ENCODE measurements at regions not wholly inside any gene's neighbourhood (a gene's known extent, or its start where the extent isn't known, plus 50 kb on each side); places are given as distances from the start of the nearest gene placed in this dataset.

DNA sequence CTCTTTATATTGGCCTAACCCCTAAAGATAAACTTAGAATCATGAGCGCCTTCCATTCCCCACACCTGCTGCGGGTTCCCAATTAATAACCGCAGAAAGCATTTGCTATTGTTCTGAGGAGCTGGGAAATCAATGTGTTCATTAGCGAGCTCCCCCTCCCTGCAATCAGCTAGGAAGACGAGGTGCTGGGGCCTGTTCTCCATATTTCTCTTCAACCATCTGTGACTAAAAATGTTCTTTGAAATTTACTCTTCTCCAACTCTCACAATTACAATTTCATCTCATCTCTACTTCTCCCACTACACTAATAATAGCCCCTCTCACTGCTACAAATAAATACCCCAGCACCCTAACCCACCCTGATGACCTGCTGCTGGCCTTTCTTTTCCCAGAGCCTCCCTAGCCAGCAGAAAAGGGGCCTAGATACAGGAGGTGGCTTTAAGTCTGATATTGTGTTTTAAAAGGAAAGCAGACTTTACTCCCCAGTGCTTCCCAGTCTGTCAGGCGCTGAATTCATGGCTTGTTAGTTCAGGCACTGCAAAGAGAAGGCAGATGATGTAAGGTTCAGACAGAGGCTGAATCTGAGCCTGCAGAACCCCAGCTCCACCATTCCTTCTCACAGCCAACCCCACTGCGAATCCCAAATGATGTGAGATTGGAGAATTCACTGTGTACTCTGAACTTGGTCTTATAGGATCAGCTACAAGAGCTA is 477.5 kb upstream of the DAB1 start:
- intact Hi-C loops (cut with micrococcal nuclease): no loop called here
- POLR2A ChIA-PET: no interaction called here

DNA sequence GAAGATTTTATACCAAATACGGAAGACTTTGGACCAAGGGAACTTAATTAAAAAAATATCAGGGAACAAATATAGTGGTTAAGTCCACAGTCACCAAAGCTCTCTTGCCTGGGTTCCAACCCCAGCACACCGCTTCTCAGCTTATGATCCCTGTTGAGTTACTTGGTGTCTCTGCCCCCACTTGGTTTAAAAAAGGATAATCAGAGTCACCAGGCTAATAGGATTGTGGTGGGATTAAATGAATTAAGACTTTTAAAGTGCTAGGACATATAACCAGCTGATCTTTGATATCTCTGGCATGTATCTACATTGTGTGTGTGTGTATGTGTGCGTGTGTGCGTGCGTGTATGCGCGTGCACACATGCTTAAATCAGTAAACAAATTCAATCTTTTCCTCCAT is 474.7 kb upstream of the DAB1 start:
- H3K27ac Mint-ChIP-seq: no peak overlapping the region
- no peak for ATAC-seq (ENCODE audit: low read depth)
- TF ChIP-seq, protein P1, sequence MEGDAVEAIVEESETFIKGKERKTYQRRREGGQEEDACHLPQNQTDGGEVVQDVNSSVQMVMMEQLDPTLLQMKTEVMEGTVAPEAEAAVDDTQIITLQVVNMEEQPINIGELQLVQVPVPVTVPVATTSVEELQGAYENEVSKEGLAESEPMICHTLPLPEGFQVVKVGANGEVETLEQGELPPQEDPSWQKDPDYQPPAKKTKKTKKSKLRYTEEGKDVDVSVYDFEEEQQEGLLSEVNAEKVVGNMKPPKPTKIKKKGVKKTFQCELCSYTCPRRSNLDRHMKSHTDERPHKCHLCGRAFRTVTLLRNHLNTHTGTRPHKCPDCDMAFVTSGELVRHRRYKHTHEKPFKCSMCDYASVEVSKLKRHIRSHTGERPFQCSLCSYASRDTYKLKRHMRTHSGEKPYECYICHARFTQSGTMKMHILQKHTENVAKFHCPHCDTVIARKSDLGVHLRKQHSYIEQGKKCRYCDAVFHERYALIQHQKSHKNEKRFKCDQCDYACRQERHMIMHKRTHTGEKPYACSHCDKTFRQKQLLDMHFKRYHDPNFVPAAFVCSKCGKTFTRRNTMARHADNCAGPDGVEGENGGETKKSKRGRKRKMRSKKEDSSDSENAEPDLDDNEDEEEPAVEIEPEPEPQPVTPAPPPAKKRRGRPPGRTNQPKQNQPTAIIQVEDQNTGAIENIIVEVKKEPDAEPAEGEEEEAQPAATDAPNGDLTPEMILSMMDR (IDR thresholded peaks at IDR 0.05): no peak
- DNase-seq: no peak
- CTCF ChIA-PET: no interaction called here
- H3K27me3 Mint-ChIP-seq: peaks cover 2% of the 10 kb centered on the region
- H3K36me3 Mint-ChIP-seq (ENCODE audit: low read depth): no peaks in the 10 kb centered on the region
- H3K4me1 Mint-ChIP-seq: no peaks in the 10 kb centered on the region
- H3K9me3 Mint-ChIP-seq: no peaks in the 10 kb centered on the region
- H3K4me3 Mint-ChIP-seq: no peak overlapping the region
- POLR2A ChIA-PET: no interaction called here
- intact Hi-C loops (cut with micrococcal nuclease): no loop called here

More for the DNA sequence above, 477.5 kb upstream of the DAB1 start:
- H3K4me3 Mint-ChIP-seq: no peak overlapping the region
- H3K27ac Mint-ChIP-seq: no peak overlapping the region
- DNase-seq: no peak
- no peak for ATAC-seq (ENCODE audit: low read depth)
- CTCF ChIA-PET: no interaction called here
- H3K9me3 Mint-ChIP-seq: no peaks in the 10 kb centered on the region
- peaks cover 2% of the 10 kb centered on the region for H3K27me3 Mint-ChIP-seq
- no peaks in the 10 kb centered on the region for H3K4me1 Mint-ChIP-seq
- TF ChIP-seq, protein P1 (IDR thresholded peaks at IDR 0.05): no peak
- H3K36me3 Mint-ChIP-seq (ENCODE audit: low read depth): no peaks in the 10 kb centered on the region

DNA sequence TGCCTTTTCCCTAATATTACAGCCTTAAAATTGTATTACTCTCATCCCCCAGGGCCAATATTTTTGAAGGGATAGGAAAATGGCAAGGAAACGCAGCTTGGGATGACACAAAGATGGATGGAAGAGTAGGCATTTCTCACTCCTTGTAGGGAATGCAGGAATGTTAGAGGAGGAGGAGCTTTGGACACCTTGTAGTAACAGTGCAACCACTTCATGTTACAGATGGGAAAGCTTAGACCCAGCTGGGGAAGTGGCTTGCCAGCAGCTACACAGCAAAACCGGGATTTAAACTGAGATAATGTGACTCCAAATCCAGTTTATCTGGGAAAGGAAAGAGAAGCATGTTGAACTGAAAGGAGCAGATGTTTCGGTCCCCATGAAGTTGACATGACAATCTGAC is 473.7 kb upstream of the DAB1 start:
- H3K36me3 Mint-ChIP-seq (ENCODE audit: low read depth): no peaks in the 10 kb centered on the region
- H3K4me3 Mint-ChIP-seq: no peak overlapping the region
- DNase-seq (no peak), ATAC-seq (ENCODE audit: low read depth) (no peak)
- CTCF ChIA-PET: no interaction called here
- POLR2A ChIA-PET: no interaction called here
- intact Hi-C loops (cut with micrococcal nuclease): no loop called here
- H3K4me1 Mint-ChIP-seq: no peaks in the 10 kb centered on the region
- TF ChIP-seq, protein P1 (IDR thresholded peaks at IDR 0.05): no peak
- no peak overlapping the region for H3K27ac Mint-ChIP-seq
- no peaks in the 10 kb centered on the region for H3K9me3 Mint-ChIP-seq
- H3K27me3 Mint-ChIP-seq: peaks cover 2% of the 10 kb centered on the region

DNA sequence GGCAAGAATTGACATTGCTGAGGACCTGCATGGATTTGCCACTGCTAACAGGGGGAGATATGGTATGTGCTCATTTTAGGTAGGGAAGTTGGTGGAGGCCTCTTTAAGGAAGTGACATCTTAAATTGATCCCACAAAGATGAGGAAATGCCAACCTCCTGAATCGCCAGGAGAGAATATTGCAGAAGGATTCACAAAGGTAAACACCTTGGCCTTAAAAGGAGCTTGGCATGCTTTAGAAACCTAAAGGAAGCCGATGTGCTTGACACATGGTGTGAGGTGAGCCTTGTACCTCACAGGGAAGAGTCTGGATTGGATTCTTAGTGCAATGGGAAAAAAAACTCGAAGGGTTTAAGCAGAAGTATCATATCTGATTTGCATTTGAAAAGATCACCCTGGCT is 470.5 kb upstream of the DAB1 start:
- no peak for ATAC-seq (ENCODE audit: low read depth)
- Mint-ChIP-seq H3K36me3 (ENCODE audit: low read depth) (no peaks in the 10 kb centered on the region), H3K9me3 (no peaks in the 10 kb centered on the region), H3K4me3 (no peak overlapping the region), H3K4me1 (no peaks in the 10 kb centered on the region), H3K27ac (no peak overlapping the region), H3K27me3 (peaks cover 6% of the 10 kb centered on the region)
- ChIA-PET CTCF (no interaction called here), POLR2A (no interaction called here)
- TF ChIP-seq, protein P1 (IDR thresholded peaks at IDR 0.05): no peak
- DNase-seq: no peak
- intact Hi-C loops (cut with micrococcal nuclease): no loop called here

DNA sequence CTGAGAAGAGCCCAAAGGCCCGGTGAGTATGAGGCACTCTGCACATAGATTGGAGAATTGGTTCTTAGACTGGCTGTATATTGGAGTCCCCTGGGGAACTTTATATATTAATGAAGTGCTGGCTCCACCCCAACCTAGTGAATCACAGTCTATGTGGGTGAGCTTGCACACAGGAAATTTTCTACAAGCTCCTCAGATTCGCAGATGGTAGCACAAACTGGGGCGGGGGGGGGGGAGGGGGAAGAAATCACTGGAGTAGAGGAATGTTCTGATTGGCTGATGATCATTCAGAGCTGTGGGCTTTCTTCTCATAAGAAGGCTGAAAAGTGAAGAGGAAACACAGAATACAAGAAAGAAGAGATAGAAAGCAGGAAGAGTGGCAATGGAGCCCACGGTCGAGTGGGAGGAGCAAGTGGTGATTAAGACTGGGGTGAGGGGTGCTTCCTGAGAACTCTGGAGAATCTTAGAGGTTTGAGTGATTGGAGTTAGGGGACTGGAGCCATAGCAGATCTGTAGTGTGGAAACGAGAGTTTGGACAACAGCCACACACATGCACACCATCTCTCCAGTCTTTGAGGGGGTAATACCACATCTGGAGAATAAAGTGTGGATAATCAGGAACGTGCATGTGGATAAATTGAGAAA is 465.9 kb upstream of the DAB1 start:
- Mint-ChIP-seq H3K27me3 (peaks cover 8% of the 10 kb centered on the region), H3K4me1 (no peaks in the 10 kb centered on the region), H3K9me3 (no peaks in the 10 kb centered on the region), H3K36me3 (ENCODE audit: low read depth) (no peaks in the 10 kb centered on the region), H3K4me3 (no peak overlapping the region), H3K27ac (no peak overlapping the region)
- CTCF ChIA-PET: no interaction called here
- POLR2A ChIA-PET: no interaction called here
- DNase-seq (no peak), ATAC-seq (ENCODE audit: low read depth) (no peak)
- TF ChIP-seq, protein P1 (IDR thresholded peaks at IDR 0.05): no peak
- intact Hi-C loops (cut with micrococcal nuclease): no loop called here
